HG03558 (cell line): ENCODE measurements at regions not wholly inside any gene's neighbourhood (a gene's known extent, or its start where the extent isn't known, plus 50 kb on each side); places are given as distances from the start of the nearest gene placed in this dataset.

Source experiments
- ATAC-seq: cut with Tn5 transposase; IDR thresholded peaks from one replicate; pipeline ENCODE4 v1.9.1; 2021; ENCODE audit warnings: moderate number of reproducible peaks; ENCODE audit not compliant: unreplicated experiment; ENCODE audit errors: extremely low read depth

GRCh38 chr2:13545320-13545719, 828.6 kb downstream of the TRIB2 start:
- no peak for ATAC-seq

GRCh38 chr2:13546131-13546530, 829.4 kb downstream of the TRIB2 start:
- ATAC-seq: no peak

GRCh38 chr2:13550285-13551231, 833.8 kb downstream of the TRIB2 start:
- no peak for ATAC-seq

- ATAC-seq: peak; percentile 43
Measured at GRCh38 chr2:13558368-13558767, 841.6 kb downstream of the TRIB2 start.

GRCh38 chr2:13560322-13560721, 843.6 kb downstream of the TRIB2 start:
- ATAC-seq: peak; percentile 37

GRCh38 chr2:13572466-13572865, 855.7 kb downstream of the TRIB2 start:
- no peak for ATAC-seq

GRCh38 chr2:13574831-13575230, 858.1 kb downstream of the TRIB2 start:
- ATAC-seq: no peak

- no peak for ATAC-seq
Measured at GRCh38 chr2:13576406-13577036, 859.8 kb downstream of the TRIB2 start.

GRCh38 chr2:13578547-13578946, 861.8 kb downstream of the TRIB2 start:
- no peak for ATAC-seq

- ATAC-seq: no peak
Measured at GRCh38 chr2:13581471-13581870, 864.7 kb downstream of the TRIB2 start.

- ATAC-seq: no peak
Measured at GRCh38 chr2:13583609-13584008, 866.9 kb downstream of the TRIB2 start.

- ATAC-seq: no peak
Measured at GRCh38 chr2:13584020-13584419, 867.3 kb downstream of the TRIB2 start.

GRCh38 chr2:13585732-13586131, 869.0 kb downstream of the TRIB2 start:
- no peak for ATAC-seq

- ATAC-seq: no peak
Measured at GRCh38 chr2:13596233-13596632, 879.5 kb downstream of the TRIB2 start.

GRCh38 chr2:13597176-13597575, 880.4 kb downstream of the TRIB2 start:
- ATAC-seq: no peak

GRCh38 chr2:13601506-13601905, 884.8 kb downstream of the TRIB2 start:
- no peak for ATAC-seq

GRCh38 chr2:13604951-13605661, 888.4 kb downstream of the TRIB2 start:
- no peak for ATAC-seq

- ATAC-seq: peak; percentile 57
Measured at GRCh38 chr2:13607139-13607538, 890.4 kb downstream of the TRIB2 start.

- ATAC-seq: no peak
Measured at GRCh38 chr2:13611939-13612338, 895.2 kb downstream of the TRIB2 start.

- no peak for ATAC-seq
Measured at GRCh38 chr2:13616059-13616458, 899.3 kb downstream of the TRIB2 start.

- no peak for ATAC-seq
Measured at GRCh38 chr2:13616616-13617015, 899.9 kb downstream of the TRIB2 start.
